IMR-90 (cell line): ENCODE measurements at regions not wholly inside any gene's neighbourhood (a gene's known extent, or its start where the extent isn't known, plus 50 kb on each side); places are given as distances from the start of the nearest gene placed in this dataset.

ENCODE experiments used
- ATAC-seq: fragments of 200-7000 bp; cut with Tn5 transposase; 2 replicates; pipeline ENCODE4 v1.9.1; 2020; ENCODE audit warnings: low read depth, mild to moderate bottlenecking, moderate library complexity
- BruUV-seq: library from RNA; stranded (reverse); fragments of 400-500 nt; replicated peaks from 2 replicates; lab custom pipeline; 2021; lab: Mats Ljungman, UMichigan
- CTCF ChIA-PET: fragments of 300-600 bp; formaldehyde crosslinking; extraction: SDS; loops from one replicate; lab custom pipeline; 2021; ENCODE audit warnings: antibody characterized with exemption; lab: Yijun Ruan, JAX
- POLR2A ChIA-PET: fragments of 300-600 bp; sonication (Branson Sonifier 250); formaldehyde crosslinking; loops from one replicate; lab custom pipeline; 2022; ENCODE audit warnings: antibody characterized with exemption; ENCODE audit not compliant: unreplicated experiment; lab: Charles Lee
- DNase-seq: peaks from one replicate; pipeline ENCODE4 v3.0.0; 2013
- H2AFZ ChIP-seq: replicated peaks from 2 replicates; pipeline ENCODE3; 2013; ENCODE audit warnings: low read length, mild to moderate bottlenecking; ENCODE audit not compliant: poor library complexity
- H2AK5ac ChIP-seq: 2 replicates; pipeline ENCODE4 v1.6.1; 2013; ENCODE audit warnings: low read depth, low read length, inconsistent platforms
- H2AK9ac ChIP-seq: replicated peaks from 2 replicates; pipeline ENCODE3; 2013; ENCODE audit warnings: mild to moderate bottlenecking, low read depth, low read length, moderate library complexity; ENCODE audit not compliant: poor library complexity
- H2BK120ac ChIP-seq: 2 replicates; pipeline ENCODE4 v1.6.1; 2013; ENCODE audit warnings: low read depth, low read length, inconsistent platforms
- H2BK15ac ChIP-seq: 3 replicates; pipeline ENCODE4 v1.6.1; 2013; ENCODE audit warnings: low read depth, low read length, inconsistent platforms
- H2BK20ac ChIP-seq: 2 replicates; pipeline ENCODE4 v1.6.1; 2013; ENCODE audit warnings: low read depth, mild to moderate bottlenecking, inconsistent platforms, low read length, moderate library complexity
- H2BK5ac ChIP-seq: 2 replicates; pipeline ENCODE4 v1.6.1; 2013; ENCODE audit warnings: mild to moderate bottlenecking, low read depth, low read length, inconsistent platforms; ENCODE audit not compliant: poor library complexity, severe bottlenecking
- H3K14ac ChIP-seq: replicated peaks from 2 replicates; pipeline ENCODE4 v1.6.1; 2013; ENCODE audit warnings: low read depth, low read length, inconsistent platforms
- H3K18ac ChIP-seq: 2 replicates; pipeline ENCODE4 v1.6.1; 2013; ENCODE audit warnings: low read depth, low read length, control low read depth
- H3K23ac ChIP-seq: 2 replicates; pipeline ENCODE4 v1.6.1; 2013; ENCODE audit warnings: low read depth, low read length, inconsistent platforms
- H3K27ac ChIP-seq: 2 replicates; pipeline ENCODE4 v1.5.1; 2013; ENCODE audit warnings: mild to moderate bottlenecking, control low read depth, low read length; ENCODE audit not compliant: insufficient read depth
- H3K27me3 ChIP-seq: 2 replicates; pipeline ENCODE4 v1.6.1; 2013; ENCODE audit warnings: low read length; ENCODE audit not compliant: control insufficient read depth, insufficient read depth
- H3K36me3 ChIP-seq: 2 replicates; pipeline ENCODE4 v1.6.1; 2013; ENCODE audit warnings: low read length, mixed read lengths; ENCODE audit not compliant: control insufficient read depth, insufficient read depth
- H3K4ac ChIP-seq: 2 replicates; pipeline ENCODE4 v1.6.1; 2013; ENCODE audit warnings: low read depth, low read length, inconsistent platforms
- H3K4me1 ChIP-seq: 2 replicates; pipeline ENCODE4 v1.6.1; 2013; ENCODE audit warnings: low read length, mixed read lengths; ENCODE audit not compliant: control insufficient read depth, insufficient read depth
- H3K4me2 ChIP-seq: 2 replicates; pipeline ENCODE4 v1.6.1; 2013; ENCODE audit warnings: low read depth, mild to moderate bottlenecking, control low read depth, low read length, moderate library complexity
- H3K4me3 ChIP-seq: 2 replicates; pipeline ENCODE4 v1.5.1; 2013; ENCODE audit warnings: low read depth, mild to moderate bottlenecking, control low read depth, low read length, moderate library complexity; ENCODE audit not compliant: insufficient read depth
- H3K56ac ChIP-seq: 2 replicates; pipeline ENCODE4 v1.6.1; 2013; ENCODE audit warnings: low read length, inconsistent platforms; ENCODE audit not compliant: insufficient read depth; ENCODE audit errors: extremely low read depth
- H3K79me1 ChIP-seq, 2 experiments: 2 replicates each; pipeline ENCODE4 v1.6.1; 2013; ENCODE audit warnings: low read length in 2 of 2, inconsistent platforms in 1 of 2, low read depth in 1 of 2
- H3K9ac ChIP-seq: 2 replicates; pipeline ENCODE4 v1.6.1; 2013; ENCODE audit warnings: low read depth, low read length, control low read depth
- H3K9me1 ChIP-seq: 2 replicates; pipeline ENCODE4 v1.6.1; 2013; ENCODE audit warnings: low read length, inconsistent platforms; ENCODE audit not compliant: insufficient read depth
- H3K9me3 ChIP-seq: 2 replicates; pipeline ENCODE4 v1.6.1; 2013; ENCODE audit warnings: low read length; ENCODE audit not compliant: control insufficient read depth, insufficient read depth
- H4K20me1 ChIP-seq: 2 replicates; pipeline ENCODE4 v1.6.1; 2013; ENCODE audit warnings: low read length, inconsistent platforms; ENCODE audit not compliant: insufficient read depth
- H4K5ac ChIP-seq: 2 replicates; pipeline ENCODE4 v1.6.1; 2013; ENCODE audit warnings: mild to moderate bottlenecking, low read depth, low read length, control low read depth
- H4K8ac ChIP-seq, 2 experiments: 2 replicates each; pipeline ENCODE4 v1.6.1; 2013; ENCODE audit warnings: low read depth in 2 of 2, low read length in 2 of 2, control low read depth in 1 of 2, inconsistent platforms in 1 of 2
- H4K91ac ChIP-seq: 2 replicates; pipeline ENCODE4 v1.6.1; 2013; ENCODE audit warnings: low read depth, low read length, inconsistent platforms; ENCODE audit not compliant: insufficient read depth
- CHD1 ChIP-seq: IDR thresholded peaks from 2 replicates; pipeline ENCODE4 v1.6.1; 2012; ENCODE audit warnings: low read depth, low read length, improper control_type of control experiment
- MAZ ChIP-seq: IDR thresholded peaks from 2 replicates; pipeline ENCODE4 v1.6.1; 2012; ENCODE audit warnings: low read depth, mild to moderate bottlenecking, low read length, improper control_type of control experiment, moderate library complexity, borderline replicate concordance
- POLR2A ChIP-seq: IDR thresholded peaks from 2 replicates; pipeline ENCODE4 v1.6.1; 2012; ENCODE audit warnings: mild to moderate bottlenecking, low read depth, low read length
- RAD21 ChIP-seq: IDR thresholded peaks from 2 replicates; pipeline ENCODE4 v1.6.1; 2012; ENCODE audit warnings: low read length, improper control_type of control experiment
- SMC3 ChIP-seq: fragments of 150-350 bp; IDR thresholded peaks from 2 replicates; pipeline ENCODE4 v1.6.1; 2016; ENCODE audit warnings: low read depth, mild to moderate bottlenecking, antibody characterized with exemption, low read length, moderate library complexity
- WGBS, 2 experiments: methylation state at CpG; one replicate each; pipeline versions ENCODE4 v1.1.5 to v1.1.7; 2013; ENCODE audit warnings: missing lambda C conversion rate in 2 of 2; ENCODE audit not compliant: insufficient read length in 1 of 2; ENCODE audit errors: extremely low coverage in 2 of 2; 5-methylcytosine and 5-hydroxymethylcytosine counted together
- dilution Hi-C: fragments of 300-500 bp; cut with HindIII; formaldehyde crosslinking; loops from one replicate; pipeline ENCODE4 v1.14.3; 2018; ENCODE audit warnings: low sequenced_read_pairs; ENCODE audit not compliant: unreplicated experiment
- in situ Hi-C: fragments of 300-500 bp; cut with MboI; formaldehyde crosslinking; loops from 3 replicates; pipeline ENCODE4 v1.14.3; 2019; ENCODE audit warnings: low sequenced_read_pairs, inconsistent platforms, mixed read lengths
- intact Hi-C: fragments of 100-400 bp; cut with micrococcal nuclease; formaldehyde crosslinking; loops from 2 replicates; pipeline ENCODE4 v1.10.0; 2022
- TF ChIP-seq, protein P1 (sequence below): conservative IDR thresholded peaks from 2 replicates; pipeline ENCODE4 v1.5.1; 2012; ENCODE audit warnings: mild to moderate bottlenecking, low read depth, low read length, improper control_type of control experiment

DNA sequence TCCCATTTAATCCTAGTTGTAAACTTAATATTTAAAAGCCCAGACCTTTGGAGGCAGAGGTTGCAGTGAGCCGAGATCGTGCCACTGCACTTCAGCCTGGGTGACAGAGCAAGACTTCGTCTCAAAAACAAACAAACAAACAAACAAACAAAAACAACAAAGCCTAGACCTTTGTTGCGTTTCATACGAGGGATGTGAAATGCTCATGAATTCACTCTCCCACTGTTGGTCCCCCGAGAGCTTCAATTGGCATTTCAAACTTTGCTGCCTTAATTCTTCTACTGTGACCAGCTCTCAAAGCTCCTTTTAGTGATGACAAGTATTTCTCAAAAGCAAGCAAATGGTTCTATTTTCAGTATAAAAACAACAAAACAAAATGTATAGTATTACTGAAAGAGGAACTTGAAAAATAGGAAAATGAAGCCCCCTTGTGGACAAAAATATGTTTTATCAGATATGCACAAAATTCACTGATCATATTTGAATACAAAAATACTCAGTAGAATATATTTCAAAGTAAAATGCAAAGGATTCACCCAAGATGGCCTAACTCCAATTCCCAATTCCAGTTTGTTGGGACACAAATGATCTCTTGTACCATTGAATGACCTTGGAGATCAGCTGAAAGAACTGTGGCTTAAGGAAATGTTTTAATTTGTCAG lies 140.4 kb downstream of the ESM1 start:
- ATAC-seq = peak; percentile 71
- Histone ChIP-seq H3K9ac (peak overlapping the region; percentile 39), H4K20me1 (no peaks in the 10 kb centered on the region), H3K27ac (peak overlapping the region; percentile 89), H3K18ac (peak overlapping the region; percentile 86), H2BK120ac (peak overlapping the region; percentile 93), H4K5ac (peak overlapping the region; percentile 57), H3K79me1 (peaks cover 0 to 17% of the 10 kb centered on the region in 2 experiments; a peak in 2 of 4 replicates), H3K4me3 (no peak overlapping the region), H3K56ac (peak overlapping the region; percentile 69; the same call in 1 of the 2 replicates), H2AFZ (no peak overlapping the region), H2AK9ac (peak overlapping the region; percentile 39), H2BK5ac (peak overlapping the region; percentile 82), H3K36me3 (no peaks in the 10 kb centered on the region), H2AK5ac (0 out of 2 replicates have a peak overlapping the region, but pooled peaks have one; percentile 24), H3K4me1 (peaks cover 21% of the 10 kb centered on the region), H3K9me3 (no peaks in the 10 kb centered on the region), H3K27me3 (no peaks in the 10 kb centered on the region), H3K23ac (peak overlapping the region; percentile 19), H3K14ac (peak overlapping the region; percentile 83), H2BK15ac (peak overlapping the region; percentile 92), H4K91ac (peak overlapping the region; percentile 74), H2BK20ac (peak overlapping the region; percentile 92), H4K8ac (peak overlapping the region; percentile 37 to 80), H3K4ac (peak overlapping the region; percentile 81), H3K4me2 (peak overlapping the region; percentile 37), H3K9me1 (peaks cover 9% of the 10 kb centered on the region; the same call in 1 of the 2 replicates)
- in situ Hi-C loops (loop anchor here (5.0 kb wide), 2 partner anchors 88 to 318 kb away; no protein-coding TSS in a partner anchor), intact Hi-C loops (loop anchor here (1.0 to 10.0 kb wide), 4 partner anchors 143 to 328 kb away; partner anchors contain the start of gene SNX18), dilution Hi-C loops (no loop called here)
- no TSS peak for BruUV-seq
- ChIA-PET POLR2A (interaction anchor here (0.7 to 1.0 kb wide), 4 partner anchors 101 to 326 kb away, joined by 3 to 8 read pairs (median 4); no protein-coding TSS in a partner anchor), CTCF (interaction anchor here (0.9 to 2.5 kb wide), 9 partner anchors 22 to 328 kb away, joined by 3 to 14 read pairs (median 4); partner anchors contain the start of gene SNX18)
- TF ChIP-seq CHD1 (0 out of 2 replicates have a peak, but pooled peaks have one; percentile 45), POLR2A (peak; percentile 25; the same call in 1 of the 2 replicates), SMC3 (peak; percentile 81), MAZ (no peak), RAD21 (peak; percentile 73)
- TF ChIP-seq, protein P1, sequence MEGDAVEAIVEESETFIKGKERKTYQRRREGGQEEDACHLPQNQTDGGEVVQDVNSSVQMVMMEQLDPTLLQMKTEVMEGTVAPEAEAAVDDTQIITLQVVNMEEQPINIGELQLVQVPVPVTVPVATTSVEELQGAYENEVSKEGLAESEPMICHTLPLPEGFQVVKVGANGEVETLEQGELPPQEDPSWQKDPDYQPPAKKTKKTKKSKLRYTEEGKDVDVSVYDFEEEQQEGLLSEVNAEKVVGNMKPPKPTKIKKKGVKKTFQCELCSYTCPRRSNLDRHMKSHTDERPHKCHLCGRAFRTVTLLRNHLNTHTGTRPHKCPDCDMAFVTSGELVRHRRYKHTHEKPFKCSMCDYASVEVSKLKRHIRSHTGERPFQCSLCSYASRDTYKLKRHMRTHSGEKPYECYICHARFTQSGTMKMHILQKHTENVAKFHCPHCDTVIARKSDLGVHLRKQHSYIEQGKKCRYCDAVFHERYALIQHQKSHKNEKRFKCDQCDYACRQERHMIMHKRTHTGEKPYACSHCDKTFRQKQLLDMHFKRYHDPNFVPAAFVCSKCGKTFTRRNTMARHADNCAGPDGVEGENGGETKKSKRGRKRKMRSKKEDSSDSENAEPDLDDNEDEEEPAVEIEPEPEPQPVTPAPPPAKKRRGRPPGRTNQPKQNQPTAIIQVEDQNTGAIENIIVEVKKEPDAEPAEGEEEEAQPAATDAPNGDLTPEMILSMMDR = peak; percentile 68
- peak; percentile 79 for DNase-seq
- WGBS, 2 experiments = no CpG with 5 or more reads among the region's 6 CpGs
